HG03135 (cell line): ENCODE measurements at regions not wholly inside any gene's neighbourhood (a gene's known extent, or its start where the extent isn't known, plus 50 kb on each side); places are given as distances from the start of the nearest gene placed in this dataset.

Experiments
- ATAC-seq: cut with Tn5 transposase; IDR thresholded peaks from one replicate; pipeline ENCODE4 v1.9.1; 2021; ENCODE audit warnings: mild to moderate bottlenecking, moderate library complexity; ENCODE audit not compliant: unreplicated experiment

- ATAC-seq = no peak
These were observed 218.1 kb downstream of the PTEN start for GRCh38 chr10:88081457-88082054.

- peak; percentile 33 for ATAC-seq
These were observed 219.0 kb downstream of the PTEN start for GRCh38 chr10:88082391-88082790.

- ATAC-seq = peak; percentile 73
These were observed 219.6 kb downstream of the PTEN start for GRCh38 chr10:88082806-88083596.

GRCh38 chr10:88083597-88083989, 220.2 kb downstream of the PTEN start:
- no peak for ATAC-seq

GRCh38 chr10:88086187-88086960, 222.9 kb downstream of the PTEN start:
- no peak for ATAC-seq

- ATAC-seq = no peak
These were observed 225.3 kb downstream of the PTEN start for GRCh38 chr10:88088441-88089340.

- ATAC-seq = no peak
These were observed 226.1 kb downstream of the PTEN start for GRCh38 chr10:88089498-88089897.

GRCh38 chr10:88090568-88091214, 227.3 kb downstream of the PTEN start:
- no peak for ATAC-seq

GRCh38 chr10:88091490-88092061, 228.2 kb downstream of the PTEN start:
- peak; percentile 89 for ATAC-seq

GRCh38 chr10:88092265-88092664, 228.8 kb downstream of the PTEN start:
- ATAC-seq = no peak

- ATAC-seq = no peak
These were observed 229.5 kb downstream of the PTEN start for GRCh38 chr10:88092973-88093372.

GRCh38 chr10:88094795-88095194, 231.4 kb downstream of the PTEN start:
- ATAC-seq = no peak

GRCh38 chr10:88095223-88095721, 231.8 kb downstream of the PTEN start:
- ATAC-seq = no peak

GRCh38 chr10:88095778-88096431, 232.5 kb downstream of the PTEN start:
- no peak for ATAC-seq

- no peak for ATAC-seq
These were observed 233.7 kb downstream of the PTEN start for GRCh38 chr10:88097092-88097516.

- no peak for ATAC-seq
These were observed 234.1 kb downstream of the PTEN start for GRCh38 chr10:88097536-88097935.

- ATAC-seq = no peak
These were observed 236.9 kb downstream of the PTEN start for GRCh38 chr10:88100281-88100680.

GRCh38 chr10:88101666-88102065, 238.2 kb downstream of the PTEN start:
- no peak for ATAC-seq

- ATAC-seq = no peak
These were observed 240.2 kb downstream of the PTEN start for GRCh38 chr10:88103576-88103975.
